Tibial nerve (tissue), 4 donors: ENCODE measurements at regions not wholly inside any gene's neighbourhood (a gene's known extent, or its start where the extent isn't known, plus 50 kb on each side); places are given as distances from the start of the nearest gene placed in this dataset.

Experiments
- EP300 ChIP-seq, 2 donors: sonication (generic); formaldehyde crosslinking; IDR thresholded peaks; one replicate each; pipeline ENCODE4 v1.6.1; 2017; ENCODE audit warnings: antibody characterized with exemption in 2 of 2, mild to moderate bottlenecking in 1 of 2
- POLR2A ChIP-seq, 2 donors: fragments of 450-650 bp; IDR thresholded peaks; one replicate each; pipeline ENCODE4 v1.6.1; 2017; ENCODE audit warnings: antibody characterized with exemption in 2 of 2, mild to moderate bottlenecking in 2 of 2, moderate library complexity in 2 of 2
- TF ChIP-seq, protein P1 (sequence below), 5 experiments: fragments of 200-600 bp in 3 of 5; fragments of 450-650 bp in 2 of 5; sonication (generic) in 3 of 5; IDR thresholded peaks; one replicate each; pipeline ENCODE4 v1.5.1; 2016 to 2019; ENCODE audit warnings: antibody characterized with exemption in 5 of 5, mild to moderate bottlenecking in 3 of 5, moderate library complexity in 2 of 5

DNA sequence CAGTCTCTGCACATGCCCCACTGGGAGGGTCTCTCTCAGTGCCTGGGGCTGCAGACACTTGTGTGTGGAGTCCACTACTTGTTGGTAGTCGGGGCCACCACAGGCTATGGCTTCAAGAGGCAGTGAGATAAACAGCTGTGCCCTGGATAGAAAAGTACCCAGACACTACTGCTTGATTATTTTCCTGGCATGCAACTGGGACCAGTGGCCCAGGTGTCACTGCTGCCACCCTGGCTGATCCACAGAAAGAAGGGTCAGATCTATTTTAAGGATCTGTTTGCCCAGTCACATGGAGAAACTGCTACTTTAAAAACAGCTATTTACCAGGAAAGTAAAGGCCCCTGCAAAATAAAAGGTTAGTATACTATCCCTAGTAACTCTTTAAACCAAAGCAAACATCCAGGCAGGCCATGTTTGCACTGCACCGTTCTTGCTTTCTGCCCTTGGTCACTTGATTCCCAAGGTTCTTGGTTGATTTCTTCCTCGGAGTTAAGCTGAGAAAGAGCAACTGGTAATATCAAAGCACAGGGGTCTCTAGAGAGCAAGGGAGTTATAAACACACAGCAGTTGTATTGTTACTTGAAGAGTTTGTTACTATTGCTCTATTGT lies 99.9 kb downstream of the GLUL start:
- TF ChIP-seq, protein P1, sequence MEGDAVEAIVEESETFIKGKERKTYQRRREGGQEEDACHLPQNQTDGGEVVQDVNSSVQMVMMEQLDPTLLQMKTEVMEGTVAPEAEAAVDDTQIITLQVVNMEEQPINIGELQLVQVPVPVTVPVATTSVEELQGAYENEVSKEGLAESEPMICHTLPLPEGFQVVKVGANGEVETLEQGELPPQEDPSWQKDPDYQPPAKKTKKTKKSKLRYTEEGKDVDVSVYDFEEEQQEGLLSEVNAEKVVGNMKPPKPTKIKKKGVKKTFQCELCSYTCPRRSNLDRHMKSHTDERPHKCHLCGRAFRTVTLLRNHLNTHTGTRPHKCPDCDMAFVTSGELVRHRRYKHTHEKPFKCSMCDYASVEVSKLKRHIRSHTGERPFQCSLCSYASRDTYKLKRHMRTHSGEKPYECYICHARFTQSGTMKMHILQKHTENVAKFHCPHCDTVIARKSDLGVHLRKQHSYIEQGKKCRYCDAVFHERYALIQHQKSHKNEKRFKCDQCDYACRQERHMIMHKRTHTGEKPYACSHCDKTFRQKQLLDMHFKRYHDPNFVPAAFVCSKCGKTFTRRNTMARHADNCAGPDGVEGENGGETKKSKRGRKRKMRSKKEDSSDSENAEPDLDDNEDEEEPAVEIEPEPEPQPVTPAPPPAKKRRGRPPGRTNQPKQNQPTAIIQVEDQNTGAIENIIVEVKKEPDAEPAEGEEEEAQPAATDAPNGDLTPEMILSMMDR (IDR thresholded peaks at IDR 0.05), result no peak
- TF ChIP-seq POLR2A (IDR thresholded peaks at IDR 0.05), result no peak
- TF ChIP-seq EP300 (IDR thresholded peaks at IDR 0.05), result no peak
